ENCODE measurements at regions not wholly inside any gene's neighbourhood (a gene's known extent, or its start where the extent isn't known, plus 50 kb on each side); places are given as distances from the start of the nearest gene placed in this dataset.

- TF ChIP-seq CTCF (IDR thresholded peaks at IDR 0.05; ENCODE audit: low read depth, low read length, missing input control) (no peak), TAF1 (conservative IDR thresholded peaks at IDR 0.05) (no peak), REST (IDR thresholded peaks at IDR 0.05) (no peak), RAD21 (IDR thresholded peaks at IDR 0.05) (no peak), GABPA (IDR thresholded peaks at IDR 0.05 in 1 of 2, conservative IDR thresholded peaks at IDR 0.05 in 1 of 2) (no peak), NR2F2 (IDR thresholded peaks at IDR 0.05) (no peak), MAX (IDR thresholded peaks at IDR 0.05) (no peak), ATF3 (IDR thresholded peaks at IDR 0.05) (no peak)
Observed at GRCh38 chrX:92241249-92241648, 462.1 kb downstream of the PCDH11X start.

All from liver (tissue), 3 donors.